Mammary epithelial cell (primary cell): ENCODE measurements at regions not wholly inside any gene's neighbourhood (a gene's known extent, or its start where the extent isn't known, plus 50 kb on each side); places are given as distances from the start of the nearest gene placed in this dataset.

Experiments
- CTCF ChIP-seq, 2 donors: IDR thresholded peaks in 1 of 2; conservative IDR thresholded peaks in 1 of 2; 2 replicates each; pipeline ENCODE4 v1.5.1; 2011 to 2012; ENCODE audit warnings: inconsistent platforms in 2 of 2, low read length in 2 of 2, mild to moderate bottlenecking in 2 of 2, control low read depth in 1 of 2, low read depth in 1 of 2; ENCODE audit not compliant: insufficient read depth in 1 of 2; ENCODE audit errors: extremely low read depth in 1 of 2
- EZH2 ChIP-seq: IDR thresholded peaks from 2 replicates; pipeline ENCODE4 v1.6.1; 2012; ENCODE audit warnings: low read length, inconsistent platforms, borderline replicate concordance

- TF ChIP-seq CTCF (conservative IDR thresholded peaks at IDR 0.05 in 1 of 2, IDR thresholded peaks at IDR 0.05 in 1 of 2; ENCODE audit: extremely low read depth in 1 of 2, insufficient read depth in 1 of 2, low read depth in 1 of 2, low read length in 2 of 2) = no peak
- TF ChIP-seq EZH2 = no peak
Measured at GRCh38 chr5:89010512-89010911, 127.5 kb upstream of the MEF2C start.
